GM12878 (cell line): ENCODE measurements at regions not wholly inside any gene's neighbourhood (a gene's known extent, or its start where the extent isn't known, plus 50 kb on each side); places are given as distances from the start of the nearest gene placed in this dataset.

ENCODE experiments used
- FOS ChIP-seq: IDR thresholded peaks from 3 replicates; pipeline ENCODE4 v1.6.1; 2011; ENCODE audit warnings: borderline replicate concordance; ENCODE audit not compliant: insufficient read length; ENCODE audit errors: extremely low read depth
- GABPA ChIP-seq: IDR thresholded peaks from 2 replicates; pipeline ENCODE4 v1.6.1; 2014; ENCODE audit warnings: antibody characterized with exemption, low read depth, mild to moderate bottlenecking, inconsistent platforms
- HDGF ChIP-seq: fragments of 450-650 bp; IDR thresholded peaks from 2 replicates; pipeline ENCODE4 v1.6.1; 2016; ENCODE audit warnings: antibody characterized with exemption
- JUND ChIP-seq: IDR thresholded peaks from 2 replicates; pipeline ENCODE4 v1.6.1; 2012; ENCODE audit warnings: low read depth, mild to moderate bottlenecking, low read length, improper control_type of control experiment, moderate library complexity
- MTA3 ChIP-seq: IDR thresholded peaks from 2 replicates; pipeline ENCODE4 v1.6.1; 2012; ENCODE audit warnings: low read length, inconsistent platforms, borderline replicate concordance
- POLR2AphosphoS5 ChIP-seq: IDR thresholded peaks from 2 replicates; pipeline ENCODE4 v1.6.1; 2011; ENCODE audit warnings: mild to moderate bottlenecking, low read length, inconsistent platforms
- SMC3 ChIP-seq: IDR thresholded peaks from 2 replicates; pipeline ENCODE4 v1.6.1; 2011; ENCODE audit warnings: low read length, improper control_type of control experiment, borderline replicate concordance
- SPI1 ChIP-seq: IDR thresholded peaks from 2 replicates; pipeline ENCODE4 v1.6.1; 2011; ENCODE audit warnings: low read depth, mild to moderate bottlenecking, low read length, moderate library complexity, borderline replicate concordance; ENCODE audit not compliant: insufficient read depth
- SUZ12 ChIP-seq: fragments of 200-600 bp; sonication (generic); IDR thresholded peaks from one replicate; pipeline ENCODE4 v1.6.1; 2018; ENCODE audit warnings: antibody characterized with exemption, mild to moderate bottlenecking; ENCODE audit not compliant: unreplicated experiment
- ZSCAN29 ChIP-seq: fragments of 450-650 bp; IDR thresholded peaks from 2 replicates; pipeline ENCODE4 v1.6.1; 2017; ENCODE audit warnings: mild to moderate bottlenecking, moderate library complexity
- TF ChIP-seq, protein P1 (sequence below), 3 experiments: IDR thresholded peaks in 2 of 3; conservative IDR thresholded peaks in 1 of 3; 2 replicates each; pipeline ENCODE4 v1.5.1; 2011; ENCODE audit warnings: low read depth in 3 of 3, low read length in 3 of 3, mild to moderate bottlenecking in 3 of 3, control low read depth in 2 of 3, moderate library complexity in 2 of 3, inconsistent platforms in 1 of 3, mixed read lengths in 1 of 3; ENCODE audit not compliant: control insufficient read depth in 2 of 3, insufficient read depth in 1 of 3; ENCODE audit errors: extremely low read depth in 1 of 3
- TF ChIP-seq, protein P2 (sequence below): fragments of 450-650 bp; IDR thresholded peaks from 2 replicates; pipeline ENCODE4 v1.6.1; 2016; ENCODE audit warnings: mild to moderate bottlenecking, moderate library complexity, borderline replicate concordance

DNA sequence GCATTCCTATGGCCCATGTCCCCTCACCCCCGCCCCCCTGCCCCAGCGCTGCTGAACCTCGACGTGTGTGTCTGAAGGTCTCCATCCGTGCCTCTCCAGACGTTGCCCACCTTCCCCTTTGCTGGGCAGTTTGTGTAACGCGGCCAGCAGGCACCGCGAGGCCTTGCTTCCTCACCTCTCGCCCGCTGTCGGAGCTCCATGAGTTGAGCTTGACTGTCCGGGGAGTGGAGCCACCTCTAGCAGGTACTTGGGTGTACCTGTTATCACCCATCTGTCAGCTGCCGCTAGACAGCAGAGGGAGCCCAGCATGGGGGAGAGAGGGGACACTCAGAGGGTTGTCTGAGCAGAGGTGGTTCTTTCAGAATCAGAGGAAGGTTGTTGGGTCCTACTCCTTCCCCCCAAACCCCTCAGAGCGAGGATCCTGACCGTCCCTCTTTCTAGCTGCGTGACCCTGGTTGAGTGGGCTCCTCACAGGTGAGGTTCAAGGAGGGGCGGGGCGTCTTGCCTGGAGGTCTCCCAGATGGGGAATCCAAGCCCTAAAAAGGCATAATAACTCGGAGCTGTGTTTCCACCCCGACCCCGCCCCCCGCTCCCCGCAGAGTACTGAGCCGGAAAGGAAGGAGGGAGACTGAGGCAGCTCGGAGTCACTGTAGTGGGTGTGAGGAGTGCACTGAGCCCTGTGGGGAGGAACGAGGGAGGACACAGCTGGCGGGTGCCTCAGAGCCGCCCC, 184.7 kb downstream of the C9orf50 start:
- no peak for TF ChIP-seq ZSCAN29
- TF ChIP-seq, protein P1, sequence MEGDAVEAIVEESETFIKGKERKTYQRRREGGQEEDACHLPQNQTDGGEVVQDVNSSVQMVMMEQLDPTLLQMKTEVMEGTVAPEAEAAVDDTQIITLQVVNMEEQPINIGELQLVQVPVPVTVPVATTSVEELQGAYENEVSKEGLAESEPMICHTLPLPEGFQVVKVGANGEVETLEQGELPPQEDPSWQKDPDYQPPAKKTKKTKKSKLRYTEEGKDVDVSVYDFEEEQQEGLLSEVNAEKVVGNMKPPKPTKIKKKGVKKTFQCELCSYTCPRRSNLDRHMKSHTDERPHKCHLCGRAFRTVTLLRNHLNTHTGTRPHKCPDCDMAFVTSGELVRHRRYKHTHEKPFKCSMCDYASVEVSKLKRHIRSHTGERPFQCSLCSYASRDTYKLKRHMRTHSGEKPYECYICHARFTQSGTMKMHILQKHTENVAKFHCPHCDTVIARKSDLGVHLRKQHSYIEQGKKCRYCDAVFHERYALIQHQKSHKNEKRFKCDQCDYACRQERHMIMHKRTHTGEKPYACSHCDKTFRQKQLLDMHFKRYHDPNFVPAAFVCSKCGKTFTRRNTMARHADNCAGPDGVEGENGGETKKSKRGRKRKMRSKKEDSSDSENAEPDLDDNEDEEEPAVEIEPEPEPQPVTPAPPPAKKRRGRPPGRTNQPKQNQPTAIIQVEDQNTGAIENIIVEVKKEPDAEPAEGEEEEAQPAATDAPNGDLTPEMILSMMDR (IDR thresholded peaks at IDR 0.05 in 2 of 3, conservative IDR thresholded peaks at IDR 0.05 in 1 of 3; ENCODE audit: control insufficient read depth in 2 of 3, extremely low read depth in 1 of 3, insufficient read depth in 1 of 3, low read depth in 3 of 3, low read length in 3 of 3) = no peak
- no peak for TF ChIP-seq HDGF
- no peak for TF ChIP-seq MTA3
- no peak for TF ChIP-seq SPI1
- no peak for TF ChIP-seq SUZ12
- no peak for TF ChIP-seq POLR2AphosphoS5
- no peak for TF ChIP-seq SMC3
- TF ChIP-seq FOS = no peak
- no peak for TF ChIP-seq GABPA
- TF ChIP-seq JUND = no peak
- TF ChIP-seq, protein P2, sequence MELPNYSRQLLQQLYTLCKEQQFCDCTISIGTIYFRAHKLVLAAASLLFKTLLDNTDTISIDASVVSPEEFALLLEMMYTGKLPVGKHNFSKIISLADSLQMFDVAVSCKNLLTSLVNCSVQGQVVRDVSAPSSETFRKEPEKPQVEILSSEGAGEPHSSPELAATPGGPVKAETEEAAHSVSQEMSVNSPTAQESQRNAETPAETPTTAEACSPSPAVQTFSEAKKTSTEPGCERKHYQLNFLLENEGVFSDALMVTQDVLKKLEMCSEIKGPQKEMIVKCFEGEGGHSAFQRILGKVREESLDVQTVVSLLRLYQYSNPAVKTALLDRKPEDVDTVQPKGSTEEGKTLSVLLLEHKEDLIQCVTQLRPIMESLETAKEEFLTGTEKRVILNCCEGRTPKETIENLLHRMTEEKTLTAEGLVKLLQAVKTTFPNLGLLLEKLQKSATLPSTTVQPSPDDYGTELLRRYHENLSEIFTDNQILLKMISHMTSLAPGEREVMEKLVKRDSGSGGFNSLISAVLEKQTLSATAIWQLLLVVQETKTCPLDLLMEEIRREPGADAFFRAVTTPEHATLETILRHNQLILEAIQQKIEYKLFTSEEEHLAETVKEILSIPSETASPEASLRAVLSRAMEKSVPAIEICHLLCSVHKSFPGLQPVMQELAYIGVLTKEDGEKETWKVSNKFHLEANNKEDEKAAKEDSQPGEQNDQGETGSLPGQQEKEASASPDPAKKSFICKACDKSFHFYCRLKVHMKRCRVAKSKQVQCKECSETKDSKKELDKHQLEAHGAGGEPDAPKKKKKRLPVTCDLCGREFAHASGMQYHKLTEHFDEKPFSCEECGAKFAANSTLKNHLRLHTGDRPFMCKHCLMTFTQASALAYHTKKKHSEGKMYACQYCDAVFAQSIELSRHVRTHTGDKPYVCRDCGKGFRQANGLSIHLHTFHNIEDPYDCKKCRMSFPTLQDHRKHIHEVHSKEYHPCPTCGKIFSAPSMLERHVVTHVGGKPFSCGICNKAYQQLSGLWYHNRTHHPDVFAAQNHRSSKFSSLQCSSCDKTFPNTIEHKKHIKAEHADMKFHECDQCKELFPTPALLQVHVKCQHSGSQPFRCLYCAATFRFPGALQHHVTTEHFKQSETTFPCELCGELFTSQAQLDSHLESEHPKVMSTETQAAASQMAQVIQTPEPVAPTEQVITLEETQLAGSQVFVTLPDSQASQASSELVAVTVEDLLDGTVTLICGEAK = no peak
